ENCODE measurements at regions not wholly inside any gene's neighbourhood (a gene's known extent, or its start where the extent isn't known, plus 50 kb on each side); places are given as distances from the start of the nearest gene placed in this dataset.
"Not testable (repeated sequence)": the region's sequence is repeated elsewhere in the genome, so short reads cannot be mapped to it uniquely, and the experiment has no call there.

DNA sequence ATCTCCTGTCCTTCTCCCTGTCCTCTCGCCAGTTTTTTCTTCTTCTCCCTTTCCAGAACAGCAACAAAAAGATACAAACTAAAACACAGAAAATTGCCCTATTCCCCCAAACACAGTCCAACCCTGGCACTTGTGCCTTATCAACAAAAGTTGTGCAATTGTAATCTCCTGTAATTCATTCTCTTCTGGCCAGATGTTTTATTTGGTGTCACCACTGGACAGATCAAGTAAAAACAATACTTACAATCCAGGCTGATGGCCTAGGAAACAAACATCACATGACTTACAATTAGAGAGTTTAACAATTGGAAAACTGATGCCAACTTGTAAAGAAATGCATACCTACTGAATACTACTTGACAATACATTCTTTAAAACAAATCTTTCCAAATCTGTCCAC lies 231.6 kb downstream of the ETV1 start:
- H3K9me3 ChIP-seq (replicated peaks in 1 of 3) = no peaks in the 10 kb centered on the region
- TF ChIP-seq, protein P1, sequence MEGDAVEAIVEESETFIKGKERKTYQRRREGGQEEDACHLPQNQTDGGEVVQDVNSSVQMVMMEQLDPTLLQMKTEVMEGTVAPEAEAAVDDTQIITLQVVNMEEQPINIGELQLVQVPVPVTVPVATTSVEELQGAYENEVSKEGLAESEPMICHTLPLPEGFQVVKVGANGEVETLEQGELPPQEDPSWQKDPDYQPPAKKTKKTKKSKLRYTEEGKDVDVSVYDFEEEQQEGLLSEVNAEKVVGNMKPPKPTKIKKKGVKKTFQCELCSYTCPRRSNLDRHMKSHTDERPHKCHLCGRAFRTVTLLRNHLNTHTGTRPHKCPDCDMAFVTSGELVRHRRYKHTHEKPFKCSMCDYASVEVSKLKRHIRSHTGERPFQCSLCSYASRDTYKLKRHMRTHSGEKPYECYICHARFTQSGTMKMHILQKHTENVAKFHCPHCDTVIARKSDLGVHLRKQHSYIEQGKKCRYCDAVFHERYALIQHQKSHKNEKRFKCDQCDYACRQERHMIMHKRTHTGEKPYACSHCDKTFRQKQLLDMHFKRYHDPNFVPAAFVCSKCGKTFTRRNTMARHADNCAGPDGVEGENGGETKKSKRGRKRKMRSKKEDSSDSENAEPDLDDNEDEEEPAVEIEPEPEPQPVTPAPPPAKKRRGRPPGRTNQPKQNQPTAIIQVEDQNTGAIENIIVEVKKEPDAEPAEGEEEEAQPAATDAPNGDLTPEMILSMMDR (IDR thresholded peaks at IDR 0.05) = no peak
- no peak for TF ChIP-seq POLR2A (IDR thresholded peaks at IDR 0.05)
- H3K36me3 ChIP-seq (replicated peaks in 1 of 2) = no peaks in the 10 kb centered on the region
- DNase-seq = no peak
- no peaks in the 10 kb centered on the region for H3K4me1 ChIP-seq (replicated peaks in 1 of 2)
- H3K4me3 ChIP-seq = no peak overlapping the region
- H3K27ac ChIP-seq = no peak overlapping the region
- WGBS, 4 donors = 67 to 89% (median 82%) methylated on average over 1 of the region's 1 CpG
- H3K27me3 ChIP-seq = no peaks in the 10 kb centered on the region
- intact Hi-C loops (cut with DNase I) = no loop called here

DNA sequence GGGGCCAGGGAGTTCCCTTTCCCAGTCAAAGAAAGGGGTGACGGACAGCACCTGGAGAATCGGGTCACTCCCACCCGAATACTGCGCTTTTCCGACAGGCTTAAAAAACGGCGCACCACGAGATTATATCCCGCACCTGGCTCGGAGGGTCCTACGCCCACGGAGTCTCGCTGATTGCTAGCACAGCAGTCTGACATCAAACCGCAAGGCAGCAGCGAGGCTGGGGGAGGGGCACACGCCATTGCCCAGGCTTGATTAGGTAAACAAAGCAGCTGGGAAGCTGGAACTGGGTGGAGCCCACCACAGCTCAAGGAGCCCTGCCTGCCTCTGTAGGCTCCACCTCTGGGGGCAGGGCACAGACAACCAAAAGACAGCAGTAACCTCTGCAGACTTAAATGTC lies 223.6 kb downstream of the ETV1 start:
- H3K36me3 ChIP-seq (replicated peaks in 1 of 2); H3K4me1 ChIP-seq (replicated peaks in 1 of 2); DNase-seq; H3K9me3 ChIP-seq (replicated peaks in 1 of 3); intact Hi-C loops (cut with DNase I); H3K27me3 ChIP-seq; H3K4me3 ChIP-seq; H3K27ac ChIP-seq: not testable (repeated sequence)
- 83 to 98% (median 94%) methylated on average over 1 to 16 of the region's 16 CpGs for WGBS, 4 donors

DNA sequence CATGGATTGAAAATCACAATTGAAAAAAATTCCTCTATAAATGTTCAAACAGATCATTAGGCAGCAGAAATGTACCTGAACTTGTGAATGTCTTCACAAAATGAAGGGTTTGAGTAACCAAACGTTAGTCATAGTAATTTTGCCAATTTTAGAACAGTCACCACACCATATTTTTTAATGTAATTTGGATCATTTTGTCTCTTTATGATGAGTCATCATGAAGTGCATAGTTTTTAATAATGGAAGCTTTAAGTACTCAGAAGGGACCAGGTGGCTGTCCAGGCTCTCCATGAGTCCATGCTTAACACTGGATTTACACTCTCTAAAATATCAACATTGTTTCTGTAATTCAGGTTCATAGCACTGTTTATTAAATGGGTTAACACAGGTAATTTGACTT lies 219.2 kb downstream of the ETV1 start:
- no peak overlapping the region for H3K4me3 ChIP-seq
- 18 to 29% (median 25%) methylated on average over 1 of the region's 1 CpG for WGBS, 4 donors
- intact Hi-C loops (cut with DNase I) = no loop called here
- TF ChIP-seq, protein P1 (IDR thresholded peaks at IDR 0.05) = no peak
- no peak for TF ChIP-seq POLR2A (IDR thresholded peaks at IDR 0.05)
- no peak overlapping the region for H3K27ac ChIP-seq
- no peaks in the 10 kb centered on the region for H3K27me3 ChIP-seq
- no peaks in the 10 kb centered on the region for H3K36me3 ChIP-seq (replicated peaks in 1 of 2)
- H3K9me3 ChIP-seq (replicated peaks in 1 of 3) = no peaks in the 10 kb centered on the region
- no peaks in the 10 kb centered on the region for H3K4me1 ChIP-seq (replicated peaks in 1 of 2)
- DNase-seq = no peak

DNA sequence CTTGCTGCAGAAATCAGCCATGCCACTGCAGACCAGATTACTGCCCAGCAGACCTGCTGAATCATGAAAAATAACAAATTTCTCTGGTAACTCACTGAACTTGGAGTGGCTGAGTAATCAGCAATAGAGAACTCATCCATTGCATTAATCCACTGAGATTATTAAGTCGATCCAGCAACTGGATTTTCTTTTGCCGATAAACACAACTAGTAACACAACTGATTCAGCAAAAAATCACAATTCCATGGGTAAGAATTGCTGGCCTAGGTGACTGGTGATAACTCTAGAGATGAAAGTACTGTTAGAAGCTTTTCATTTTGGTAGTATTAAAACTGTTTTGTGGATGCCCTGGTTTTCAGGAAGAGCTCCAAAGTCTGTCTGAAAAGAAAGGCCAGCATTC lies 214.5 kb downstream of the ETV1 start:
- intact Hi-C loops (cut with DNase I) = no loop called here
- no peaks in the 10 kb centered on the region for H3K36me3 ChIP-seq (replicated peaks in 1 of 2)
- H3K4me3 ChIP-seq = no peak overlapping the region
- DNase-seq = no peak
- no peaks in the 10 kb centered on the region for H3K4me1 ChIP-seq (replicated peaks in 1 of 2)
- H3K27me3 ChIP-seq = no peaks in the 10 kb centered on the region
- no peak for TF ChIP-seq POLR2A (IDR thresholded peaks at IDR 0.05)
- TF ChIP-seq, protein P1 (IDR thresholded peaks at IDR 0.05) = no peak
- H3K9me3 ChIP-seq (replicated peaks in 1 of 3) = no peaks in the 10 kb centered on the region
- no peak overlapping the region for H3K27ac ChIP-seq
- 86 to 95% (median 93%) methylated on average over 2 of the region's 2 CpGs for WGBS, 4 donors

DNA sequence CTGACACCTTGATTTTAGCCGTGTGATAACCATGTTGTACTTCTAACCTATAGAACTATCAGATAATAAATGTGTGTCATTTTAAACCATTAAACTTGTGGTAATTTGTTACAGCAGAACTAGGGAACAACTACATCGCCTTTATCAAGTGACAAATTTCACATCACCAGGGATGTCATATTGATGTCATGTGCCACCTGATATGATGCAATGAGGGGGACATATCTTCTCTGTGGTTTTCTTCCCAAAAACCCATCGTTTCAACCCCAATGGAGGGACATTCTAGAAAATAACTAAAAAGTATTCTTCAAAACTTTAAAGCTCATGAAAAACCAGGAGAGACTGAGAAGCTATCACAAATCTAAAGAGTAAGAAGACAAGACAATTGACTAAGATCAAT lies 212.2 kb downstream of the ETV1 start:
- Histone ChIP-seq H3K9me3 (replicated peaks in 1 of 3) (no peaks in the 10 kb centered on the region), H3K4me3 (no peak overlapping the region), H3K27me3 (no peaks in the 10 kb centered on the region), H3K4me1 (replicated peaks in 1 of 2) (no peaks in the 10 kb centered on the region), H3K27ac (no peak overlapping the region), H3K36me3 (replicated peaks in 1 of 2) (no peaks in the 10 kb centered on the region)
- intact Hi-C loops (cut with DNase I) = no loop called here
- TF ChIP-seq POLR2A (IDR thresholded peaks at IDR 0.05) = no peak
- TF ChIP-seq, protein P1 (IDR thresholded peaks at IDR 0.05) = no peak
- no peak for DNase-seq
- 85 to 91% (median 86%) methylated on average over 3 of the region's 3 CpGs for WGBS, 4 donors
